ENCODE measurements at regions not wholly inside any gene's neighbourhood (a gene's known extent, or its start where the extent isn't known, plus 50 kb on each side); places are given as distances from the start of the nearest gene placed in this dataset.
"Not testable (repeated sequence)": the region's sequence is repeated elsewhere in the genome, so short reads cannot be mapped to it uniquely, and the experiment has no call there.

GRCh38 chr6:133132466-133132971, 108.6 kb upstream of the EYA4 start:
- H3K4me3 ChIP-seq (replicated peaks; ENCODE audit: insufficient read depth, low read length): no peak overlapping the region
- no peak for TF ChIP-seq POLR2AphosphoS5 (IDR thresholded peaks at IDR 0.05; ENCODE audit: low read depth)
- TF ChIP-seq REST (IDR thresholded peaks at IDR 0.05; ENCODE audit: insufficient replicate concordance, low read depth): no peak
- no peak for TF ChIP-seq CTCF (IDR thresholded peaks at IDR 0.05; ENCODE audit: insufficient read depth, low read length)
- no peaks in the 10 kb centered on the region for H3K27me3 ChIP-seq (ENCODE audit: insufficient read depth, poor library complexity, severe bottlenecking)
- DNase-seq (ENCODE audit: low read depth in 1 of 2, low spot score in 1 of 2): no peak
- no peak overlapping the region for H3K27ac ChIP-seq (replicated peaks)

DNA sequence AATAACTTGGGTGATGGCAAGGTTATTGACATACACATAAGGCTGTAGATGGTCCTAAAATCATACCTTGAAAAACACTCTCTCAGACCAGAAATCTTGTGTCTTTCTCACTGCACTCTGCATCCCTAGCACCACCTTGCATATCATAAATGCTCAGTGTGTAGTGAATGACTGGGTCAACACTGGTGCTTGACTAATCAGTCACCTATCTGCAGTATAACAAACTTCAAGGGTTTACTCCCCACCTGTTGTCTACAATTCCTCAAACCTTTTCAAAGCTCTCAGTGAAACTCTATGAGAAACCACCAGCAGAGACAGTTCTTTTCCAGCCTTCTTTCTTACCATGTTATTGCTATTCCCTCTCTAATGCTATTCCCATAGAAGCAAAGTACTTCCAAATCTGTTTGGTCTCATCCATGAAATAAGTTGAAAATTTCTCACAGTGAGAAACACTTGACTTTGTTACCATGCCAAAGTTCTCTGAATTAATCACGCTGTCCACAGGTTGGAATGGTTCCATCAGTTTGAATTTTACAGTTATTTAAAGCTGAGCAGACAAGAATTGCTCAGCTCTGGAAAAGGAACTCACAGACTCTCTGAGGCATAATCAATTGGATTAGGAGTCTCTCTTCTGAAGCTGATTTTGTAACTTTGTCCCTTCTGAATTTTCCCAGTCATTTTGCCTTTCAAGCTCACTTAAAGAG, 104.8 kb upstream of the EYA4 start:
- TF ChIP-seq POLR2AphosphoS5 (IDR thresholded peaks at IDR 0.05; ENCODE audit: low read depth): no peak
- TF ChIP-seq SPI1 (IDR thresholded peaks at IDR 0.05; ENCODE audit: borderline replicate concordance, low read depth): no peak
- TF ChIP-seq CTCF (IDR thresholded peaks at IDR 0.05; ENCODE audit: insufficient read depth, low read length): no peak
- TF ChIP-seq GABPA (IDR thresholded peaks at IDR 0.05; ENCODE audit: low read depth): no peak
- TF ChIP-seq REST (IDR thresholded peaks at IDR 0.05; ENCODE audit: insufficient replicate concordance, low read depth): no peak
- DNase-seq (ENCODE audit: low read depth in 1 of 2, low spot score in 1 of 2): no peak
- Histone ChIP-seq H3K27ac (replicated peaks) (no peak overlapping the region), H3K4me3 (replicated peaks; ENCODE audit: insufficient read depth, low read length) (no peak overlapping the region), H3K27me3 (ENCODE audit: insufficient read depth, poor library complexity, severe bottlenecking) (no peaks in the 10 kb centered on the region)

GRCh38 chr6:133147470-133148184, 93.5 kb upstream of the EYA4 start:
- H3K4me3 ChIP-seq (replicated peaks; ENCODE audit: insufficient read depth, low read length); DNase-seq (ENCODE audit: low read depth in 1 of 2, low spot score in 1 of 2); H3K27me3 ChIP-seq (ENCODE audit: insufficient read depth, poor library complexity, severe bottlenecking); H3K27ac ChIP-seq (replicated peaks): not testable (repeated sequence)

GRCh38 chr6:133156689-133157088, 84.5 kb upstream of the EYA4 start:
- Histone ChIP-seq H3K27ac (replicated peaks) (no peak overlapping the region), H3K4me3 (replicated peaks; ENCODE audit: insufficient read depth, low read length) (no peak overlapping the region), H3K27me3 (ENCODE audit: insufficient read depth, poor library complexity, severe bottlenecking) (no peaks in the 10 kb centered on the region)
- TF ChIP-seq POLR2AphosphoS5 (IDR thresholded peaks at IDR 0.05; ENCODE audit: low read depth) (no peak), SPI1 (IDR thresholded peaks at IDR 0.05; ENCODE audit: borderline replicate concordance, low read depth) (no peak), CTCF (IDR thresholded peaks at IDR 0.05; ENCODE audit: insufficient read depth, low read length) (no peak), REST (IDR thresholded peaks at IDR 0.05; ENCODE audit: insufficient replicate concordance, low read depth) (no peak), GABPA (IDR thresholded peaks at IDR 0.05; ENCODE audit: low read depth) (no peak)
- DNase-seq (ENCODE audit: low read depth in 1 of 2, low spot score in 1 of 2): no peak

All from HL-60 (cell line).